GDM1 (cell line): ENCODE measurements at regions not wholly inside any gene's neighbourhood (a gene's known extent, or its start where the extent isn't known, plus 50 kb on each side); places are given as distances from the start of the nearest gene placed in this dataset.
A peak's percentile ranks its signal among the peaks of the same experiment; 100 is the strongest.

Source experiments
- DNase-seq: peaks from one replicate; lab custom pipeline; 2025; lab: John Stamatoyannopoulos, UW

- DNase-seq = no peak
Observed at GRCh38 chr3:72113964-72114363, 329.0 kb upstream of the PROK2 start.

- DNase-seq = no peak
Observed at GRCh38 chr3:72113564-72113963, 328.6 kb upstream of the PROK2 start.

GRCh38 chr3:72112435-72112834, 327.5 kb upstream of the PROK2 start:
- no peak for DNase-seq

- no peak for DNase-seq
Observed at GRCh38 chr3:72111265-72112205, 326.6 kb upstream of the PROK2 start.

GRCh38 chr3:72109327-72110259, 324.6 kb upstream of the PROK2 start:
- no peak for DNase-seq

GRCh38 chr3:72105306-72105705, 320.4 kb upstream of the PROK2 start:
- no peak for DNase-seq

GRCh38 chr3:72102112-72102616, 317.2 kb upstream of the PROK2 start:
- peak; percentile 44 for DNase-seq

- DNase-seq = no peak
Observed at GRCh38 chr3:72101494-72101893, 316.5 kb upstream of the PROK2 start.

- DNase-seq = peak; percentile 80
Observed at GRCh38 chr3:72100601-72101187, 315.7 kb upstream of the PROK2 start.

GRCh38 chr3:72100080-72100511, 315.1 kb upstream of the PROK2 start:
- DNase-seq = no peak

- no peak for DNase-seq
Observed at GRCh38 chr3:72099326-72100079, 314.6 kb upstream of the PROK2 start.

- no peak for DNase-seq
Observed at GRCh38 chr3:72097053-72097452, 312.1 kb upstream of the PROK2 start.

GRCh38 chr3:72095521-72095920, 310.6 kb upstream of the PROK2 start:
- no peak for DNase-seq

GRCh38 chr3:72093992-72094334, 309.0 kb upstream of the PROK2 start:
- no peak for DNase-seq

- no peak for DNase-seq
Observed at GRCh38 chr3:72093270-72093991, 308.5 kb upstream of the PROK2 start.

GRCh38 chr3:72092778-72093177, 307.8 kb upstream of the PROK2 start:
- no peak for DNase-seq

GRCh38 chr3:72088486-72089025, 303.6 kb upstream of the PROK2 start:
- DNase-seq = no peak

GRCh38 chr3:72087420-72087819, 302.5 kb upstream of the PROK2 start:
- no peak for DNase-seq

GRCh38 chr3:72086743-72087087, 301.8 kb upstream of the PROK2 start:
- no peak for DNase-seq

- DNase-seq = no peak
Observed at GRCh38 chr3:72086042-72086742, 301.2 kb upstream of the PROK2 start.
